ENCODE measurements at regions not wholly inside any gene's neighbourhood (a gene's known extent, or its start where the extent isn't known, plus 50 kb on each side); places are given as distances from the start of the nearest gene placed in this dataset.
"Not testable (repeated sequence)": the region's sequence is repeated elsewhere in the genome, so short reads cannot be mapped to it uniquely, and the experiment has no call there.

DNA sequence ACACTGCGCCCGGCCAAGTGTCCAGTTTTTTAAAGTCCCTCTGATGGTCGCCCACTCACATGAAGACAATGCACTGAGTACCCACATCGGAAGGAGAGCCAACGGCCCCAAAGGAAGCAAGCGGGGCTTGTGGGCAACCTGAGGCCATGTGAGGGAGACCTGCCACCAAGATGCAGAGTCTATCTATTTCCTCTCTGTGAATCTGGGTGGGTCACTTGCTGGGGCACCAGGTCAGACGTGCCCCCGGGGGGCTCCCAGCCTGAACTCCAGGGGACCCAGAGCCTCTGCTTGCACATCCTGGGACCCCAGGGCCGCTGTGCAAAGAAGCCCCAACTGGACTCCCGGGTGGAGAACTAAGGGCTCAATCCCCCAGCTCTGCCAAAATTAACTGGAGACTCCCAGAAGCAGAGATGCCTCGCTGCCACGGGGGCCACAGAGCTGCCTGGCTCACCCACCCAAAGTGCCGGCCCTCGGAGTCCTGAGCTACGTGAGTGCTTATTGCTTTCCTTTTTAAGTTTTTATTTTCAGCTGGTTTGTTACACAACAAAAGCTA, 106.4 kb downstream of the BRD1 start:
- no peak for DNase-seq (ENCODE audit: low read depth)

DNA sequence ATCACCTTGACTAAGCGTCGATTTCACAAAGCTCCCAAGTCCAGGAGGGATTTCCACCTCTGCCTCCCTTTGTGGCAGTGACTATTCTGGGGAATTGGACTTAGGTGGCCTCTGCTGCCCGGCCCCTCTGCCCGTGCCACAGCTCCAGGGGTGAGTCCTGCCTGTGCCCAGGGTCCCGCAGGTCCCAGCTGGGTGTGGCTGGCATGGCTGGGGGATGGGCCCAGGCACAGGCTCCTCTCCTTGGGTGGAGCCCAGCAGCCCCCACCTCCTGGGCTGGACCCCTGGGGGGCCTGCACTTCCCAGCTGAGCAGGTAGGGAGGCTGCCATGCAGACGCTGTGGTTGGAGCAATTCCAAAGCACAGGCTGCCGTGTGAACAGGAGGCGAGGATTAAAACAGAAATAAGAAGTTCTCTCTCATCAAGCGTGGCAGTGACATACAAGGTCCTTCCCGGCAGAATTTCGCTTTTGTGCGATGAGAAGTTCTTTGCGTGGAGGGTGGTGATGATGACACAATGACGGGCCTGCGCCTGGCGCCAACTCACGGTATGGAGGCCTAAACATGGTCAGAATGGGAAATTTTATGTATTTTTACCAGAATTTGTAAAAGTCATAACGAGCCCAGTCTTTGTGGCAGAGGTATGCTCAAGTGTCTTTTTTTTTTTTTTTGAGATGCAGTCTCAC, 107.3 kb downstream of the BRD1 start:
- DNase-seq (ENCODE audit: low read depth) = no peak

DNA sequence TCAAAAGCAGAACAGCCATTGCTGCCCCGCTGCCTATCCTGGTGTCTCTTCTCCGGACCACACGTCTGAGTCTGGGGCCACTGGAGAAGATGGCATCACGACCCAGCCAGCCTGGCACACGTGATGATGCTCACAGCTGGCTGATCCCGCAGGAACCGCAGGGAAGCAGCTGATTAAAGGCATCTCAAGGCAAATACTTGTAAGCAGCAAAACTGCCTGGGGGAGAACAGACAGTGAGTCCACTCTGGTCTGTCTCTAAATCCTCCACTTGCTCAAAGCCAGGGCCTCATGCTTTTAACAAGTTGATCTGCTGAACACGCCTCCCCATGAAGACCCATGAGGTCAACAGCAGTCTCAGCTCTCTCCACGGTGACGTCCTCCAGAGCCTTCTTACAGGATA, 108.6 kb downstream of the BRD1 start:
- DNase-seq (ENCODE audit: low read depth) = no peak

DNA sequence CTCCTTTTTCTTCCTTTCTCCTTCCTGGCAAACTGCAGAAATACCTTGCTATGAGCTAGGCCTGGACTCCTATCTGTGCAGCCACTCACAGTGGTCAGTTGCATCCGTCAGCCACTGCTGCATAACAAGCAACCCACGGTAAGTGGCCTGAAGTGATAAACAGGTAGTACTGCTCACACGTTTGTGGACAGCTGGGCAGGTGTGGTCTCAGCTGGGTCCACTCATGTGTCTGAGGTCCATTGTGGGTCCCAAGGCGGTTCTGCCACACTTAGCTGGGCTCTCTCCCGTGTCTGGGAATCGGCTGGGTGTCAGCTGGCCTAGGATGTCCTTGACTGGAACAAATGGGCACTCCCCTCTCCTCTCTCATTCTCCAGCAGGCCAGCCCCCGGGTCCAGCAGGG, 109.3 kb downstream of the BRD1 start:
- no peak for DNase-seq (ENCODE audit: low read depth)

DNA sequence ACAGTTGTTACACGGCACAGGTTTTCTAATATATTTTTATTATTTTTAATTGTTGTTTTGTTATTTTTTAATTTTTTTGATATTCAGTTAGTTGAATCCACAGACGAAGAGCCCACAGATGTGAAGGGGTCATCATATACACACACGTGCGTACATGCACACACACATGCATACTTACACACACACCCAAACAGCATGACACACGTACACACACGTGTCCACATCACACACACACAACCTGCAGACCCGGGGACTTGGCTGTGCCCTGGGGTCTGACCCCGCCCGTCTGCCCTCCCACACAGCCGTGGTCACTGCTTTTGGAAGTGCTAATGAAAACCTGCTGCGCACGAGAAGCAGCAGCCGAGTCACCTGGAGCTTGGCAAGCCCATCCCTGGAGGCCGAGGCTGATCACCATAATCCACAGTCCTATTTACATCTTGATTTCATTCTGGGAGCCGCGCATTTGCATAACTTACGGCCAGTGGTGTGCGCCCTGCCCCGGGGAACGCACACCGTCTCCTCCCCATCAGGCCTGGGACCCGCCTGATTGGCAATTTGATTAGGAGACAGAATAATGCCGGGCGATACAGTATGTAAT, 110.3 kb downstream of the BRD1 start:
- no peak for DNase-seq (ENCODE audit: low read depth)

DNA sequence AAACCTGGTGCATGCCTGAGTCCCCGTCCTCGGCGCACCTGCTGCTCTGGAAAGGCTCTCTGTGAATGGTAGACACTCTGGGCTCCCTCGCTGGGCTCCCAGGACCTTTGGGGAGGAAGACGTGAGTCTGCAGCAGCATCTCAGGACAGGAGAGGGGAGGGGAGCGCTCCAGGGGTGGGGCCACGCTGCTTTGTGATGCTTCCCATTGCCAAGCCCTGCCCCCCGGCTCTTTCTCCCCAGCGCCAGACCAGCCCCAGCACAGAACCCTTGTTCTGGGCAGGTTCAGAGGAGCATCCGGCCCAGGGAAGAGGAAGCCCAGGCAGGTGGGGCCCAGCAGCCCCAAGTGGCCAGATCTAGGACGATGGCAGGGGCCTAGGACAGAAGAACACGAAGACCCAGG, 111.2 kb downstream of the BRD1 start:
- no peak for DNase-seq (ENCODE audit: low read depth)

DNA sequence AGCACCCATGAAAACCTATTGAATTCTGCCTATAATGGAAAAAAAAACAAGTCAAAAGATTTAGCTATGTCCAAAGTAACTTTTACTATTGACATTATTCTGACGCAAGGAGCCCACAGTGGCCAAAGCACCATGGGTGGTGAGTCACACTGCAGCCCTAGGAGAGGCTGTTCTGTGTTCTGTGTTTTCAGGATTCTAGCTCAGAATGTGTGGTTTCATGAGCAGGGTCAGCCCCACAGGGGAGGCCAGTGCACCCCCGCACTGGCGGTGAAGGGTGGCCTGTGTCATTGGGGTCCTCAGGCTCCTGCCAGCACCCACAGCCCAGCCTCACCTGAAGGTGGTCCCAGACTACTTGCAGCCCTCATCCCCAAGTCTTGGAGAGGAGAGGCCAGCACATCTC, 112.2 kb downstream of the BRD1 start:
- no peak for DNase-seq (ENCODE audit: low read depth)

DNA sequence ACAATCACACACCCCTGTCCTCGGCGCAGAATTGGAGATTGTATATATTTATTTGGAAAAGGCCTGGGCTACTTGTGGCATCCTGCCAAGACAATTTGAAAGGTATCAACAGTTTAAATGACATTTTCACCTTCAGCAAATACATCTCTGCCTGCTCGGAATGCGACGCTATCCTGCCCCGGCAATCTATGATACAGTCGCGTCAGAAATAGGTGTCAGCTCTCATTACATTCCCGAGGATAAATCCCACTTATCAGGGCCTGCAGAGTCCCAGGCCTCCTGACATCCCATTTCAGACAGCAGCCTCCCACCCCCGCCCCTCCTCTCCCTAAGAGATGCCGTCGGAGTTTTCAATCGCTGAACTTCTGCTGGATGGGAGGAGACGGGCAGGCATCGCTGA, 114.7 kb downstream of the BRD1 start:
- no peak for DNase-seq (ENCODE audit: low read depth)

DNA sequence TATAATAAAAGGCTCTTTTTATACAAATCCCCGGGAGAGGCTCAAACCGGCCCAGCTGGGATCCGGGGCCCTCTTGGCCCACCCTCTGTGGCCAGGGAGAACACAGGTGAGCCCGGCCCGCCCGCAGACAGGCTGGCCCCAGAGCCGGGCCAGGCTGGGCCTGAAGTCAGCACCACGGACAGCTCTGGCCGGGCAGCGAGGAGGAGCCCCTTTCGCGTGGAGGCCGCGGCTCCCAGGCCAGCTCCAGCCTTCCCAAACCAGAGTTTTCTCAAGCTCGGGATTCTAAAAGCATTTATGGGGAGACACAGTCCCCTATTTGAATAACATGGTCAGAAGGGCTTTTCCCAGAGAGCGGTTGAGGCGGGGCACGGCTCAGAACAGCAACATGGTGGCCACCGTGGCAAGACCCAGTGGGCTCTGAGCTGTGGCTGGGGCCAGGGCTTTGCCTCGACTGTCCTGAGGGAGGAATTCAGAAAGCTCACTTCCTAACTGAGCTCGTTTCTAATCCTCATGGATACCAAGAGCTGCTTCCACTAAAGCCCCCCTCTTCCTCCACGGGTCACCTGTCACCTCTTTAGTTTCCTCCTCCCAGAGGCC, 115.4 kb downstream of the BRD1 start:
- DNase-seq (ENCODE audit: low read depth) = no peak

DNA sequence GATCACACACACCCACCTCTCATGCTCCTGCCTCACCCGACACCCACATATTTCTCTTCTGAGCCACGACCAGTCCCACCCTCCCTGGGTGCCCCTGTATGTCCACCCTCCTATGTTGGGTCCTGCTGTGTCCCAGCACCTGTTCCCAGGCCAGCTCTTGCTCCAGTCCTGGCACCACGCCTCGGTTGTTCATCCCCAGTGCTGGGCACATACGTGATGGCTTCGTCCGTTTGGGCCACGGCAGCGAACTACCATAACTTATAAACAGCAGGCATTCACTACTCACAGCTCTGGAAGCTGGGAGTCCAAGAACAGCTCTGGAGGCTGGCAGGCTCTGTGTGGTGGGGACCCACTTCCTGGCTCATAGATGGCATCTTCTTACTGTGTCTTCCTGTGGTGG, 116.9 kb downstream of the BRD1 start:
- DNase-seq (ENCODE audit: low read depth) = no peak

DNA sequence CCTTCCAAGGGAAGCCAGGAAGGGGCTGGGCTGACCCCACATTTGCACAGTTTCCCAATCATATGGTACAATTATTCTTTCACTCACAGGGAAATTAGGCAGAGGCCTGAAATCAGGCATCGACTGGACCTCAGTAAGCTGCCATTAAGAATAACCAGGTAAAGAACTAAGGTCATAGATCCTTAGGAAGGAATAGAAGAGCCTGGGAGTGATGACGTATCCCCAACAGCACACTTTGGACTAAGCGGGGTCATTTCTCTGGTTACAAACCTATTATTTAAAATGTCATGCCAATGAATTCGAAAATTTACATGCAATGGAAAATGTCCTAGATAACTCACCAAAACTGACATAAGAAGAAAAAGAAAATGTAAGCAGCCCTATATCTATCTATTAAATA, 118.2 kb downstream of the BRD1 start:
- DNase-seq (ENCODE audit: low read depth) = no peak

DNA sequence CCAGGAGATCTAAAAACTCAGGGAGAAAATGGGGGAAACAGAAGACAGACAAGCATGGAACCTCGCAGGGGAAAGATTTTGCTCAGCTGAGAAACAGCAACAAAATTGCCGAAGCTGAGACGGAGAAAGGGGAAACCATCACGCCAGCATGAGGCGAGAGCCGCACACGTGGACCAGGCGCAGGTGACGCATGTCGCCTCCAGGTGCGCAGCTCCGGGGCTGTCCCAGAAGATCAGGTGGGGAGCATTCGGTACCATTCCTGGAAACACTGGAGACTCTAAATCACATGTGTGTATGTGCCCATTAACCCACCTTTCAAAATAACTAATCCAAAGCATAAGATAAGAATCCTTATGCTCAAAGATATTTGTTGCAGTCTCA, 121.7 kb downstream of the BRD1 start:
- DNase-seq (ENCODE audit: low read depth) = no peak

DNA sequence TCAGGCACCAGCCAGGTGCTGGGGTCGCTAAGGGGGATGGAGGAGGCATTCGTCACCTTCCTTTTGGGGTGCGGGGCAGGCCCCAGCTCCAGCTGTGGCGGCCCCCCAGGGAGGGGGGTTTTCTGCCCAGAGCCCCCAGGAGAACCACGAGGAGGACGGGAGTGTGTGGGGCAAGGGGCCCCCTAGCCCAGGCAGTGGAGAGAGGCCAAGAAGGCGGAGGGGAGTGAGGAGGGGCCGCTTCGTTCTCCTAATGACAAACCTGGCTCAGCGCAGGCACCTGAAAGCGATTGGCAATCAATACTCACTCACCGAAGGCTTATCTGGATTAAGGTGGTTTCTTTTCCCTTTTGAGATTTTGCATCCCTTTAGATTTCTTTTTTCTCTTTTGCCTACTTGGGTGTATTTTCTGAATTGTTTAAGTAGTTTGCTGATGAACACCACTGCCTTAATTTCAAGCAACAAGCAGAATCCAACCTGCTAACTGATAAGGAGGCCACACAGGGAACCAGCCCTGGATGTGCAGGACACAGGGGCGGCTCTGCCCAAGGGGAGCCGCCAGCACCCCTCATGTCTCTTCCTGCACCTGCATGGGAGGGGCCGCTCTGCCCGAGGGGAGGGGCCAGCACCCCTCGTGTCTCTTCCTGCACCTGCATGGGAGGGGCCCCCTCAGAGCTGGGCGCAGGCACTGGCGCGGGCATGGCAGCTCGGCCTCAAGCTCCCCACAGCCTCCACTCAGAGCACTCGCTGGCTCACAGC, 122.3 kb downstream of the BRD1 start:
- DNase-seq (ENCODE audit: low read depth) = no peak

DNA sequence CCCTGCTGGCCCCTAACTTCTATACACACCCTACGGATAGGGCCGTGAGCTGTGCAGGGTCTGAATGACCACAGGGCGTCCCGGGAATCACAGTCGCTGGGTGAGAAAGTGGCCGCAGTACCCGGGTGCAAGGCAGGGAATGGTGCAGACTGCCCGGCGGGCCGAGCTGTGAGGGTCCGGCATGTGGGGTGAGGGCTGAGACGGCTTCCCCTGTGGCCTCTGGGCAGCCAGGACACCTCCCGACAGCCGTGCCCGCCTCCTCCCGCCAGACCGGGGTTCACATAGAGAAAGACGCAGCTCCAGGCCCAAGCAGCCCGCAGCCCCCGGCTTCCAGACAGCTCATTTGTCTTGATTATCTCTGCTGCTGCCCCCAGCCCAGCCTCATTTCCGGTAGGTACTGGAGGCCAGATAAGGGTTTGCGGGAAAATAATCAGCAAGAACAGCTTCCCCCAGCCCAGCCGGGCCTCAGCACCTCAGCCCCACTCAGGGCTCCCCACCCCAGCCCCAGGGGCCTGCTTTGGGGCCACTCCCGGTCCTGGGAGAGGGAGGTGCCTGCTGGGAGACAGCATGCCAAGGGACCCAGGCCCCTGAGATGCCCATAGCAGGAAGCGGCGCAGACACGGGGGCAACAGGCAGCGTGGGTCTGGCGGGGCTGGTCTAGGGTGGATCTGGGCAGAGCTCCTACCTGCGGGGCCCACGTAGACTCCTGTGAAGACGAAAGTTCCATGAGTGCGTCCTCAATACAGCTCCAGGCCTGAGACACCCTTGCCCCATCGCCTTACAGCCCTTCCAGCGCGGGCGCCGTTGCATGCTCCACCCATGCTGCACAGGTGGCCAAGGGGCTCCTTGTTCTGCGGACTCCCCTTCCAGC, 123.1 kb downstream of the BRD1 start:
- no peak for DNase-seq (ENCODE audit: low read depth)

DNA sequence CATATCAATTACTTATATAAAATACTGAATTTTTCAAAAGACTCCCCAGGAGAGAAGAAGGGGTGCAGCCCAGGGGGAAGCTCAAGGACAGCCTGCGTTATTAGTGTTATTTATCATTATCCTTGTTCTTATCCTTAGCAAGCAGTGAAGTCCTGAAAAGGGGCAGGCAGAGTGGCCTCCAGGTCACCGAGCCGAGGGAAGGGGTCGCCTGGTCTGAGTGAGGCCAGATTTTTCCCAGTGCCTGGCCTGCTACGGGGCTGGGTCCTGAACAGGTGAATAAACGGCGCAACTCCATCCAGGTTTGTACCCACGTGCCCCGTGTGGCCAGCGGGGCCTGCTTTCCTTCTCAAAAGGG, 123.7 kb downstream of the BRD1 start:
- DNase-seq (ENCODE audit: low read depth) = no peak

DNA sequence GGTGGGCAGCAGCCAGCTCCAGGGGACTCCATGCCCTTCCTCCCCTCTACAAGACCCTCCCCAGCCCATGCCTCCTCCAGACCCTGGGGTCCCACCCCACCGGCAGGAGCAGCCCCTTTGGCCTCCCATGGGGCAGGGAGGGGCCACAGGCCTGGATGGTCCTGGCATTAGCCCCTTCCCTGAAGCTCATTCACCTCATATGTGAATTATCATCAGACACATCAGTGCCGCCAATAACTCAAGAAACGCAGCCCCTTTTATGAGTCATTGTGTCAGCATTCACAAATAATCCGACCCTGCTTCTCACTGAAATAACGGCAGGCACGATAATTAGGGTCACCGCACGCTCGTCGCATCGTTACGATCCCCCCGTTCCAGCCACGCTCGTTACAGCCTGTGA, 124.2 kb downstream of the BRD1 start:
- no peak for DNase-seq (ENCODE audit: low read depth)

DNA sequence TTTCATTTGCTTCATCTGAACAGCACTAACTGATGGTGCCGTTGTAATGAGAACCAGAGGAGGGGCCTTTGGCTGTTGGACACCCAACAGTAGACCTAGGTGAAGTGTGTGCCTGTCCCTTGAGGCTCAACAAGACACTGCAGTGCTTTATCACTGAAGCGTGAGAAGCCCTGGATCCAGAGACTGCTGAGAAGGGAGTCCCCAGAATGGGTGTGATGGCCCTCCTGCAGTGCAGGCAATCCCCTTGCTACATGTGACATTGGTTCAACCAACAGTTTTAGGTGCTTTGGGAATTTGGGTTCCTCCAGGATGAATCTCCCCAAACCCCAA, 125.6 kb downstream of the BRD1 start:
- no peak for DNase-seq (ENCODE audit: low read depth)

DNA sequence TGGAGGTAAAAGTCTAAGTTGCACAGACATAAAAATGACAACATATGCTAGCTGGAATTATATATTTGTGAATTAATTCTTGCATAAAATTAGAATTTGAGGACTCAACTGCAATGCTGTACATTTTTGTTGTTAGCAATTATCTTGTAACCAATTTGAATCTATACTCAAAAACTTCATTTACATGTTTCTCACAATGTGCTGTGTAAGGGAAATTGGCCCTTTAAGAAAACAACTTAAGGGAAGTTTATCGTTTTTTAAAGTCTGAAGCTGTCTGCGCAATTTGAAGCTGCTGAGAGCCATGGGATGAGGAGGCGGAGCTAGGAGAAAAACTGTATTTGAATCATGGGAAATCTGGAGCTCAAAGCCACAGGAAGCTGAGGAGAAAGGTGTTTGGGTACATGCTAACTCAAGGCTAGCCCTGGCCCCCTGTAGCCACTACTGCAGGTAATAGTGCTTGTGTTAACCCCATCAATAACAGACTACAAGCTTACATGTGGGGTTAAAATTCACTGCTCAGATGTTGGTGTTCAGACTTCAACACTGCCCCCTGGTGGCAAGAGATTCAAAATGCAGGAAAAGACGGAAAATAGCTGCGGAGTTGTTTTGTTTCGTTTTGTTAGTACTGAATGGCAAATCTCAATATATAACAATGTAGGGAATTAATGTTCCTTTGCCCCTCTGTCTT, 126.1 kb downstream of the BRD1 start:
- no peak for DNase-seq (ENCODE audit: low read depth)

DNA sequence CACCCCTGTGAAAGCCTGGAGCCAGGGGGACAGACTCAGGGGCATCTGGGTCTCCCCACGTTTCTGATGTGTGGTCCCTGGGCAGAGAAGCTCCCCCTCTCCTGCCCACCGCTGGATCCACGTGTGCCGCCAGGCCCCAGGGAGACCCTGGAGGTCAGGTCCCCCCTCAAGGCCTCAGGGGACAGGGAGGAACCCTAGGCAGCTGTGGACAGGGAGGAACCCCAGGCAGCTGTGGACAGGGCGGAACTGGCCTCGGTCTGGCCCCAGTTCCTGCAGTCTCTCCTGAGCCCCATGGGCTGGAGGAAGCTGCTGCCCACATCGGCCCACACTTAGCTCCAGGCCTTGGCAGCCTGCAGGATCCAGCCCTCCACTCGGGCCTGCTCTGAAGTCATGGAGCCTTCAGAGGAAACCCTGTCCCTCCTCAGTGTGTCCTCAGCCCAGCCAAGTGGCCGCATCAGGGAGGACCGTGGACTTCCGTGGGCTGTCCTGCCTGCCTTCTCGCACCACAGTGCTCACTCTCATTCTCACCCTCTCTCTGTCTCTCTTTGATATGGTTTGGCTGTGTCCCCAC, 127.7 kb downstream of the BRD1 start:
- no peak for DNase-seq (ENCODE audit: low read depth)

DNA sequence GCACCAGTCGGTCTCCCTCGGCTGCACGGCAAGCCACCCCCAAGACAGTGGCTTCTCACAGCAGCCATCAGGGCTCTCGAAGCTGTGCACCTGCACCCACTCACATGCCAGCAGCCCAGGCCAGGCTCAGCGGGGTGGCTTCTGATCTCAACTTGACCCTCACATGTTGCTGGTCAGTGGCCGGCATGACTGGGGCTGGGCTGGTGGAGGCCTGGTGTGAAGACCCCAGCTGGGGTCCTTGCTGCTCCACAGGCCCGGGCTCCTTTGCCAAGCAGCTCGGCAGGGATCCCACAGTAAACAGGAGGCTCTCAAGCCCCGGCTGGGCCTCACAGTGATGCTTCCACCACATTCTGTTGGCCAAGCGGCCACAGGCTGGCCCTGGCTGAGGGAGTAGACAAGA, 128.2 kb downstream of the BRD1 start:
- no peak for DNase-seq (ENCODE audit: low read depth)

DNA sequence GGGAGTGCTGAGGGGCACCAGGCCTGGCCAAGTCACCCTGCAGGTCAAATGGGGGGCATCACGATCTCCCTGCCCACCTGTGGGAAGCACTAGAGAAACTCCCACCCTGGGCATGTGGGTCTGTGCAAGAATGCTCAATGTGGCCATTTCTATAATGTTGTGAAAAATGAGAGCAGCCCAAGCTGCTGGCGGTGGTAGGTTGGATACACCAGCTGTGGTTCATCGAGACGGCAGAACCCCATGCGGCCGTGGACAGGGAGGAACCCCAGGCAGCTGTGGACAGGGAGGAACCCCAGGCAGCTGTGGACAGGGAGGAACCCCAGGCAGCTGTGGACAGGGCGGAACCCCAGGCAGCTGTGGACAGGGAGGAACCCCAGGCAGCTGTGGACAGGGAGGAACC, 129.1 kb downstream of the BRD1 start:
- DNase-seq (ENCODE audit: low read depth) = not testable (repeated sequence)
